Endothelial cell of umbilical vein (primary cell): ENCODE measurements at regions not wholly inside any gene's neighbourhood (a gene's known extent, or its start where the extent isn't known, plus 50 kb on each side); places are given as distances from the start of the nearest gene placed in this dataset.

Experiments
- BruUV-seq: library from RNA; stranded (reverse); fragments of 400-500 nt; replicated peaks from 2 replicates; lab custom pipeline; 2021; lab: Mats Ljungman, UMichigan
- CTCF ChIA-PET: fragments of 300-600, 350-600 bp; sonication (Branson Sonifier 250); formaldehyde crosslinking; loops from one replicate; lab custom pipeline; 2021; ENCODE audit warnings: antibody characterized with exemption, inconsistent platforms; lab: Charles Lee
- POLR2A ChIA-PET: fragments of 300-600, 350-600 bp; sonication (Branson Sonifier 250); formaldehyde crosslinking; loops from one replicate; lab custom pipeline; 2021; ENCODE audit warnings: antibody characterized with exemption, inconsistent platforms; lab: Charles Lee
- DNase-seq: peaks from one replicate; pipeline ENCODE4 v3.0.0-alpha.2; 2011; ENCODE audit warnings: low read depth, low spot score
- FAIRE-seq: peaks from 2 replicates; lab custom pipeline; 2011; peaks lifted over from hg19 to GRCh38; lab: Jason Lieb, UNC
- H2AFZ ChIP-seq: 2 replicates; pipeline ENCODE4 v1.6.0; 2012; ENCODE audit warnings: low read depth, low read length, control low read depth, inconsistent platforms
- H3K27ac ChIP-seq: 2 replicates; pipeline ENCODE4 v1.5.1; 2011; ENCODE audit warnings: low read depth, mild to moderate bottlenecking, control low read depth, low read length, moderate library complexity; ENCODE audit not compliant: insufficient read depth
- H3K27me3 ChIP-seq, 2 experiments: 2 replicates each; pipeline versions ENCODE4 v1.6.0 to v1.6.1; 2011; ENCODE audit warnings: low read length in 2 of 2, mixed read lengths in 1 of 2; ENCODE audit not compliant: control insufficient read depth in 2 of 2, insufficient read depth in 2 of 2
- H3K36me3 ChIP-seq, 2 experiments: 2 replicates in 1 of 2; 3 replicates in 1 of 2; pipeline ENCODE4 v1.5.1; 2011; ENCODE audit warnings: low read length in 2 of 2, mild to moderate bottlenecking in 1 of 2, moderate library complexity in 1 of 2; ENCODE audit not compliant: control insufficient read depth in 2 of 2, insufficient read depth in 2 of 2; ENCODE audit errors: extremely low read depth in 1 of 2
- H3K4me1 ChIP-seq: 3 replicates; pipeline ENCODE4 v1.5.1; 2011; ENCODE audit warnings: mild to moderate bottlenecking, low read length; ENCODE audit not compliant: control insufficient read depth, insufficient read depth; ENCODE audit errors: extremely low read depth
- H3K4me2 ChIP-seq: 2 replicates; pipeline ENCODE4 v1.6.1; 2011; ENCODE audit warnings: low read length, control low read depth, mixed read lengths; ENCODE audit not compliant: insufficient read depth
- H3K4me3 ChIP-seq, 3 experiments: fragments of 200-600 bp in 1 of 3; sonication (generic), shearing (Covaris generic) in 1 of 3; replicated peaks in 1 of 3; 2 replicates each; pipeline ENCODE4 v1.5.1; 2011 to 2016; ENCODE audit warnings: control low read depth in 3 of 3, low read length in 3 of 3, mild to moderate bottlenecking in 2 of 3, inconsistent platforms in 1 of 3, low read depth in 1 of 3, moderate library complexity in 1 of 3; ENCODE audit not compliant: insufficient read depth in 1 of 3
- H3K79me2 ChIP-seq: 2 replicates; pipeline ENCODE4 v1.6.0; 2012; ENCODE audit warnings: low read length, inconsistent platforms; ENCODE audit not compliant: control insufficient read depth, insufficient read depth
- H3K9ac ChIP-seq: replicated peaks from 2 replicates; pipeline ENCODE3; 2011; ENCODE audit warnings: low read length, control low read depth; ENCODE audit not compliant: insufficient read depth; ENCODE audit errors: extremely low read depth
- H3K9me1 ChIP-seq: replicated peaks from 3 replicates; pipeline ENCODE4 v1.6.0; 2011; ENCODE audit warnings: mild to moderate bottlenecking, low read length; ENCODE audit not compliant: control insufficient read depth, insufficient read depth; ENCODE audit errors: extremely low read depth
- H3K9me3 ChIP-seq: replicated peaks from 2 replicates; pipeline ENCODE4 v1.5.1; 2012; ENCODE audit warnings: low read length, inconsistent platforms; ENCODE audit not compliant: control insufficient read depth, insufficient read depth
- H4K20me1 ChIP-seq: replicated peaks from 2 replicates; pipeline ENCODE3; 2011; ENCODE audit warnings: mild to moderate bottlenecking, low read length; ENCODE audit not compliant: control insufficient read depth, insufficient read depth; ENCODE audit errors: extremely low read depth
- EZH2 ChIP-seq: IDR thresholded peaks from 2 replicates; pipeline ENCODE4 v1.6.1; 2012; ENCODE audit warnings: borderline replicate concordance, low read depth, mild to moderate bottlenecking, moderate library complexity, low read length, inconsistent platforms; ENCODE audit not compliant: severe bottlenecking
- FOS ChIP-seq: IDR thresholded peaks from 2 replicates; pipeline ENCODE4 v1.6.1; 2011; ENCODE audit warnings: mild to moderate bottlenecking, low read length, moderate library complexity, borderline replicate concordance; ENCODE audit not compliant: insufficient read depth
- GATA2 ChIP-seq: IDR thresholded peaks from 2 replicates; pipeline ENCODE4 v1.7.0; 2011; ENCODE audit warnings: low read depth, mild to moderate bottlenecking, moderate library complexity, mixed read lengths, low read length; ENCODE audit not compliant: insufficient read length, insufficient read depth
- JUN ChIP-seq: IDR thresholded peaks from 2 replicates; pipeline ENCODE4 v1.6.1; 2011; ENCODE audit warnings: borderline replicate concordance, low read depth; ENCODE audit not compliant: insufficient read length, insufficient read depth
- MYC ChIP-seq: IDR thresholded peaks from one replicate; pipeline ENCODE4 v1.6.1; 2011; ENCODE audit warnings: mild to moderate bottlenecking, low read depth, low read length
- POLR2A ChIP-seq: IDR thresholded peaks from 2 replicates; pipeline ENCODE4 v1.6.1; 2012; ENCODE audit warnings: low read depth, mild to moderate bottlenecking, control low read depth, low read length
- POLR2AphosphoS5 ChIP-seq: IDR thresholded peaks from 2 replicates; pipeline ENCODE4 v1.6.1; 2012; ENCODE audit warnings: low read depth, mild to moderate bottlenecking, control low read depth, low read length, moderate library complexity; ENCODE audit not compliant: insufficient read depth
- dilution Hi-C: fragments of 300-500 bp; cut with MboI; formaldehyde crosslinking; loops from one replicate; pipeline ENCODE4 v1.15.0; 2019; ENCODE audit warnings: low sequenced_read_pairs; ENCODE audit not compliant: extremely low pct_ligation_motif_present
- intact Hi-C: fragments of 100-400 bp; cut with micrococcal nuclease; formaldehyde crosslinking; loops from one replicate; pipeline ENCODE4 v1.10.0; 2022
- TF ChIP-seq, protein P1 (sequence below), 2 donors: IDR thresholded peaks; 1 replicate in 1 of 2; 2 replicates in 1 of 2; pipeline ENCODE4 v1.5.1; 2011; ENCODE audit warnings: low read length in 2 of 2, mild to moderate bottlenecking in 2 of 2, moderate library complexity in 2 of 2, control low read depth in 1 of 2, inconsistent platforms in 1 of 2, low read depth in 1 of 2; ENCODE audit not compliant: insufficient read depth in 1 of 2; ENCODE audit errors: extremely low read depth in 1 of 2
- TF ChIP-seq, protein P2 (sequence below): IDR thresholded peaks from 2 replicates; pipeline ENCODE4 v1.6.1; 2011; ENCODE audit not compliant: insufficient read depth, insufficient read length

DNA sequence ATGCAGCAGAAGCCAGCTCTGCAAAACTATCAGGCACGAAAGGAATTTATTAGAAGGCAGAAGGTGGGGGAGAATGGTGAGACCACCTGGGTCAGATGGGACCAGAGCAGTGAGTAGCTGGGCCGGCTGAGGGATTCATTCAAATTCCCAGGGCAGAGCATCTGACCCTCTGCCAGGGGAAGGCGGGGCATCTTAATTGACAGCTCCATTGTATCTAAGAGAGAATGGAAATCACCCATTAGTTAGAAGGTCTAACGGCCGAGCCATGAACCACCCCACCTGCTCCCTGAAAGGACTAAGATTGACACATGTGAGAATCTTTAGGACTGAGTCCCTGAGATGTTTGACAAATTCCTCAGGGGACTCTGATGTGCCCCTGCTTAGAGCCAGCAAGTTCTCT, 83.7 kb downstream of the PHETA1 start:
- Histone ChIP-seq H3K27me3 (peaks cover 0 to 4% of the 10 kb centered on the region in 2 experiments), H3K9me1 (no peaks in the 10 kb centered on the region), H3K9ac (no peak overlapping the region), H2AFZ (no peak overlapping the region), H3K4me3 (no peak overlapping the region), H3K9me3 (no peaks in the 10 kb centered on the region), H3K27ac (no peak overlapping the region), H3K36me3 (no peaks in the 10 kb centered on the region), H3K4me2 (no peak overlapping the region), H3K79me2 (no peaks in the 10 kb centered on the region), H4K20me1 (no peaks in the 10 kb centered on the region), H3K4me1 (no peaks in the 10 kb centered on the region)
- CTCF ChIA-PET, result no interaction called here
- dilution Hi-C loops, result no loop called here
- POLR2A ChIA-PET, result no interaction called here
- TF ChIP-seq POLR2A (no peak), MYC (no peak), POLR2AphosphoS5 (no peak), GATA2 (no peak), FOS (no peak), JUN (no peak), EZH2 (no peak)
- TF ChIP-seq, protein P1, sequence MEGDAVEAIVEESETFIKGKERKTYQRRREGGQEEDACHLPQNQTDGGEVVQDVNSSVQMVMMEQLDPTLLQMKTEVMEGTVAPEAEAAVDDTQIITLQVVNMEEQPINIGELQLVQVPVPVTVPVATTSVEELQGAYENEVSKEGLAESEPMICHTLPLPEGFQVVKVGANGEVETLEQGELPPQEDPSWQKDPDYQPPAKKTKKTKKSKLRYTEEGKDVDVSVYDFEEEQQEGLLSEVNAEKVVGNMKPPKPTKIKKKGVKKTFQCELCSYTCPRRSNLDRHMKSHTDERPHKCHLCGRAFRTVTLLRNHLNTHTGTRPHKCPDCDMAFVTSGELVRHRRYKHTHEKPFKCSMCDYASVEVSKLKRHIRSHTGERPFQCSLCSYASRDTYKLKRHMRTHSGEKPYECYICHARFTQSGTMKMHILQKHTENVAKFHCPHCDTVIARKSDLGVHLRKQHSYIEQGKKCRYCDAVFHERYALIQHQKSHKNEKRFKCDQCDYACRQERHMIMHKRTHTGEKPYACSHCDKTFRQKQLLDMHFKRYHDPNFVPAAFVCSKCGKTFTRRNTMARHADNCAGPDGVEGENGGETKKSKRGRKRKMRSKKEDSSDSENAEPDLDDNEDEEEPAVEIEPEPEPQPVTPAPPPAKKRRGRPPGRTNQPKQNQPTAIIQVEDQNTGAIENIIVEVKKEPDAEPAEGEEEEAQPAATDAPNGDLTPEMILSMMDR (IDR thresholded peaks at IDR 0.05; ENCODE audit: extremely low read depth in 1 of 2, insufficient read depth in 1 of 2, low read depth in 1 of 2, low read length in 2 of 2), result no peak
- TF ChIP-seq, protein P2, sequence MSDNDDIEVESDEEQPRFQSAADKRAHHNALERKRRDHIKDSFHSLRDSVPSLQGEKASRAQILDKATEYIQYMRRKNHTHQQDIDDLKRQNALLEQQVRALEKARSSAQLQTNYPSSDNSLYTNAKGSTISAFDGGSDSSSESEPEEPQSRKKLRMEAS, result no peak
- FAIRE-seq (no peak), DNase-seq (no peak)
- BruUV-seq, result no TSS peak
- intact Hi-C loops, result no loop called here
